Islet of Langerhans (tissue), 1 donor: ENCODE measurements at regions not wholly inside any gene's neighbourhood (a gene's known extent, or its start where the extent isn't known, plus 50 kb on each side); places are given as distances from the start of the nearest gene placed in this dataset.
"Not testable (repeated sequence)": the region's sequence is repeated elsewhere in the genome, so short reads cannot be mapped to it uniquely, and the experiment has no call there.

ENCODE experiments used
- FAIRE-seq: peaks from one replicate; lab custom pipeline; 2011; peaks lifted over from hg19 to GRCh38; lab: Jason Lieb, UNC

DNA sequence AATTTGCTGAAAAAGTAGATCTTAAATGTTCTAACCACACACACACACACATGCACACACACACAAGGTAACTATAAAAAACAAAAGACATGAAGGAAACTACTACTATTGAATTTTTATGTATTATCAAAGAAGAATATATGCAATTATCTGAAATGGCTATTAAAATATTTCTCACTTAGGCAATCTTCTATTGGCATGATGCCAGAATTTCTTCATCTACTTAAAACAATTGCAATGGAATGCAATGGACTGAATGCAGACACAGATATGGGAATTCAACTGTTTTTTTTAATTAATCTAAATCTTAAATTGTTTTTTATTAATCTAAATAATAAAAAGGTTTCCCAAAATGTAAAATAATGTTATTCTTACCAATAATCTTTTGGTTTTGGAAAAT, 152.6 kb upstream of the SMLR1 start:
- FAIRE-seq, result no peak

DNA sequence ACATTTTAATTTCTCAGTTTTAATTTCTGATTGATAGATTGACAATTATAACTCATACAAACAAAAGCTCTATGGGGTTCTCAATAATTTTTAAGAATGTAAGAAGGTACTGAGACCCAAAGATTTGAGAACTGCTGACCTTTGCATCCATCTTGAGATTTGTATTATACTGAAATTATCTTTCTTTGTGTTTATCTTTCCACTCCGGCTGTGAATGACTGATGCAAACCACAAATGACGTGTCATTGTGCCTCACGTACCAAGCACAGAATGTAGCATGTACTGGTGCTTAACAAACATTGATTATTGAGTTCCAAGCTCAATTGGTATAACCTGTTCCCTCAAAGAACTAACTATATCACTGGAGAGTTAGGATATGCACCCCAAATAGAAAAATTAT, 152.1 kb upstream of the SMLR1 start:
- peak; percentile 83 for FAIRE-seq

DNA sequence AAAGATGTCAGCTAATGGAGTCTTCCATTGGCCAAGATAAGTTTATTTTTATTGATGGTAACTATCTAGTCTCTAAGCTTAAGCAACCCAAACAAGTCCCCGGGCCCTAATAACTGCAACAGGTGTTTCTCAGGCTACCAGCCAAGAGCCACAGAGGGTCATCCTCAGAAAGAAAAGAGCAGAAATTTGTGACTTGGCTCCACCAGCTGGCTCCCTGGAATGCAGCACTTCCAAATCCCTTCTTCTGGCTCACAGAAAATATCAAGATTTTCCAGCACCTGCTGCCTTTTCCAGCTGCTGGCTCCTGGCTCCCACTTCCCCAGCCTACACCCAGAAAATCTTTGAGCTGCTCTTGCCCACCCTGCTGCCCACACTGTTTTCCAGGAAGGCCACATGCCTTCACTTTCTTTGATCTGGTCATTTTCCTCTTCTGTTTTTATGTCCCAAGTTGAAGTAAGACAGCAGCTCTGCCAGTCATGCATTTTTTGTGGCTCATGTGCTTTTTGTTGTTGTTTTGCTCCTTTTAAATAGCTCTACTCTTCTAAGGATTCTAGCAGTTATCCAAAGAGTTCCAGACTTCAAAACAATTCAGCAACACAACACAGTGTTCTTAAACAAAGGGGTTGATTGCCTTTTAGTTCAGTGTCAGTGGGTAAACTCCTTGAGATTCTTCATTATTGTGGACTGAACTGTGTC, 151.0 kb upstream of the SMLR1 start:
- no peak for FAIRE-seq

DNA sequence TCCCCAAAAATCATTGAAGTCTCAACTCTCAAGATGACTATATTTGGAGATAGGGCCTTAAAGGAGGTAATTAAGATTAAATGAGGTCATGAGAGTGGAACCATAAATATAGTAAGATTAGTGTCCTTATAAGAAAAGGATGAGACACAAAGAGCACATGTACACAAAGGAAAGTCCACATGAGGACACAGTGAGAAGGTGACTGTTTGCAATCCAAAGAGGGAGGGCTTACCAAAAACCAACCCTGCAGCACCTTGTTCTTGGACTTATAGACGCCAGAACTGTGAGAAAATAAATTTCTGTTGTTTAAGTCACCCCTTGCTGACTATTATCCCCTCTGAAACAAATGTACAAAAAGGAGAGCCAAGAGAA, 150.4 kb upstream of the SMLR1 start:
- no peak for FAIRE-seq

DNA sequence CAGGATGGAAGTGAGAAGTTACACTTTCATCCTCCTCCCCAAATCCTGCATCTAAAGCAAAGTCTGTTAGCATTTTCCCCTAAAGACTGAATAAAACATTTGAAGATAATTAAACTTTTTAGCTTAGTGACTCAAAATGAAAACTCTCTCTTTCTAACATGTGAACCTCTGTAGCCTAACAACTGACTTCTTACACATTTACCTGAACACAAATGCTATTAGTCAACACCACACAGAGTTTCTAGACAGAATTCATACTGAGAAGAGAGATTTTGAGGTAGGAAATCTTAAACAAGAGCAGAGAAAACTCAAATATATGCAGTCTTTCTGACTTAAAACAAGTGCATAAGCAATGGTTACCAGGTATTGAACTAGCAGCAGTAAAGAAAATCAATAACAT, 149.9 kb upstream of the SMLR1 start:
- no peak for FAIRE-seq

DNA sequence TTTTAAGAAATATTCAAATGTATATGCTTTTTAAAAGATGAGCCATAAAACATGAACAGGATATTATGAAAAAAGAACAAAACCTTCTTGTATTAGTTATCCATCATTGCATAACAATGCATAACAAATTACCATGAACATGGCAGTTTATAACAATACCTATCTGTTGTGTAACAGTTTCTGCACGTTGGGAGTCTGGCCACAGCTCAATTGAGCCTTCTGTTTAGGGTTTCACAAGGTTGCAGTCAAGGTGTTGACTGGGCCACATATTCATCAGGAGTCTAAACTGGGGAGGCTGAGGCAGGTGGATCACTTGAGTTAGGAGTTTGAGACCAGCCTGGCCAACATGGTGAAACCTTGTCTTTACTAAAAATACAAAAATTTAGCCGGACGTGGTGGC, 149.4 kb upstream of the SMLR1 start:
- FAIRE-seq, result no peak

DNA sequence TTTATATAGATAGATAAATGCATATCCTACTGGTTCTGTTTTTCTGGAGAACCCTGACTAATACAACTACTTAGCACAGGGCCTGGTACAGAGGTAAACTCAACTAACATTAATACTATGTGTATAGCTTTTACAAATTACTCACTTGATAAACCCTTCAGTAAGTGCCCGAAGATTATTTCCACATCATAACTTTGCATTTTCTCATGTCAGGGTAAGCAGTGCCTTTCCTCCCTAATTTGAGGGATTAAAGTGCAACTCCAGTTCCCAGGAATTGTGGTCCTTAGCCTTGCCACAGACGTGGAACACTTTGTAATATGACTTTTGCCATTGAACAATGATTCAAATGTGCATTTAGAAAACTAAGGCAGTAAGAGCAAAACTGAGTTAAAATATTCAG, 147.5 kb upstream of the SMLR1 start:
- FAIRE-seq, result no peak

DNA sequence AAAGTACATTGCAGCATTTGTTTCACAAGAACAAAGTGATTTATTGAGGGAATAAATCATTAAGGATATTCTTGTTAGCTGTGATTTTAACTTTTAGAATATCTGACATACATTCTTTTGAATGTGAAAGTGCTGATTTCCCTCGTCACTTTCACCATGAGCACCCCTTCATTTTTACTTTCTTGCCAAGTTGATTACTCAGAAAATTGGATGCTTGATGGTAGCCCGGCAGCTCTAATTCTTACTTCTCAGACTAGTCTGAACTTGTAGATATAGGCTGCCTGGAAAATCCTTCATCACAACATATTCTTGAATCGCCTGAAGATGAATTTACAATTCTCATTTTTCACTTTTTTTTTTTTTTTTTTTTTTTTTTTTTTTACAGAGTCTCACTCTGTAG, 147.1 kb upstream of the SMLR1 start:
- peak; percentile 72 for FAIRE-seq

DNA sequence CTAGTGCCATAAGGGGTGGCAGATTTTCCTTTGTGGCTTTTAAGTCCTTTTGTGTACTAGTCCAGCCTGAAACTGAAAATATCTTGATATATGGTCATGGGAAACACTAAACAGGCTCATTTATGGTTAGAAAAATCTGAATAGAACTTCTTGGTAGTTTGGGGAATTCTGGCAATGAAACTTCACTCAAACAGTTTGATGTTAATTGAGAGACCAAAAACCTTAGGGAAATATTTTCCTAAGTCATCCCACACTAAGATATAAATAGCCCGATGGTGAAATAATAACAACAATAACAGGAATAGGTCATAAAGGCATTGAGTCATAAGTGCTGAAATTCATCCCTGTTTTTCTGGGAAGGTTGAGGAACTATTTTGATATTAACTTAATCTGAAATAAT, 146.2 kb upstream of the SMLR1 start:
- no peak for FAIRE-seq

DNA sequence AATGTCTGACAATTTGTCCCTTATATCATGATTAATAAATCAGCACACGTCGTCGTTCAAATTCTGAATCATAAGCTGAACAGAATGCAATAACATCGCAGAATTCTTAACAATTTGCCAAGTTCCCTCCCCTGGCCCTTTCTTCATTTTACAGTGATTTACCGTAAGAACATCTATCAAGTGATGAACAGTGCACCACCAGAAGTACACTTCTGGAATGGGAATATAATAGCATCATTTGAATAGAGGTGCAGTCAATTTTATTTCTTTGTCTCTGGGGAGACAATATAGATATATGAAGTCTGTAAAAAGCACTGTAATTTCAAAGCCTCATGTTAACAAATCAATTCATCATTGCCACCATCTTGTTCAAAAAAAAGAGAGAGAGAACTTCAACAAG, 145.1 kb upstream of the SMLR1 start:
- FAIRE-seq, result no peak

DNA sequence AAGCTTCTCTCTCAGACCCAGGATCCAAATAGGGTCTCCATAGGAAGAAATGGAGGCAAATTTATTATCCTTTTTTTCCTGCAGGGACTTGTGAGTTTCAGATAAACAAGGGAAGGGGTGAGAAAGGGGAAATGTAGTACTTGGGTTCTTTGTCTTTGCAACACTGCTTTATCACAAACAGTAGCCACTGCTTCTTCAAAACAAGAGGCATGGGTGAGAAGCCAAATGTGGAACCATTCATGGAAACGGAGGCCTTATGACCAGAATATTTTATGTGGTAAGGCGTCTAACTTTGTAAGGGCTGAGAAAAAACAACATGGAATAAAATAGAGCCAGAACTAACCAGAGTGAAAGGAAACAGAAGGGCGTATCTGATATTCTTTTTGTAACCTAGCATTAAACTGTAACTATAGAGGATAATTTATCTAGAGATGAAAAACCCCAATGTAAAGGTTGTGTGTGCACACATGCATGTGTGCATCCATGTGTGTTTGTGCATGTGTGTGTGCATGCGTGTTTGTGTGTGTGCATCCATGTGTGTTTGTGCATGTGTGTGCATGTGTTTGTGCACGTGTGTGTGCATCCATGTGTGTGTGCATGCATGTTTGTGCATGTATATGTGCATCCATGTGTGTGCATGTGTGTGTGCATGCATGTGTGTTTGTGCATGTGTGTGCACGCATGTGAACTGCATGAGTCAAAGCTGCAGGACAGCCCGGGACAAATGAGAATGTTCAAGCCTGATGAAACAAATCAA, 143.3 kb upstream of the SMLR1 start:
- no peak for FAIRE-seq

DNA sequence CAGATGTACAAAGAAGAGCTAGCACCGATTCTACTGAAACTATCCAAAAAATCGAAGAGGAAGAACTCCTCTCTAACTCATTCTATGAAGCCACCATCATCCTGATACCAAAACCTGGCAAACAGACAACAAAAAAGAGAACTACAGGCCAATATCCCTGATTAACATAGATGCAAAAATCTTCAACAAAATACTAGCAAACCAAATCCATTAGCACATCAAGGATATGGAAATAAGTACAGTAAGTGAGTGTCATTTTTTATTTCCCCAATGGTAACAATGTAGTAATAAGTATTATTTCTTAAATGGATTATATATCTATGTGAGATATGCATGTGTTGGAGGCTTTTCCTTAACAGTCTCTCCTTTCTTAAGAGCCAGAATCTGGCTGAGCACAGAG, 134.5 kb upstream of the SMLR1 start:
- FAIRE-seq, result no peak

DNA sequence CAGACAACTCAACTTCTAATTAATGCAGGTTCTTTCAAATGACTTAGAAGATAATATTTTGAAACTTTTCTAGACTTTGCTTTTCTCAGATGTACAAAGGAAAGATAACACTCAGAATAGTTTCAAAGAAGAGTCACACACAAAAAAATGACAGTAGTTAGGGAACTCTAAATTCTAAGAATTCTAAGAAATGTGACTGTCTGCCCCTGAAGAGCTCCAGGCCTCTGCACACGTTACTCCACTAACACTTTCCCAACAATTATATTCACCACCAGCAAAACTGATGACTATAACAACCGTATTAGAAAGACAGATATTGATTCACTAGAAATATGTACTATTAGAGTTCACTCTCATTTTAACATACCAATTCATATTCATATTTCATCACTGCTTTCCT, 133.3 kb upstream of the SMLR1 start:
- no peak for FAIRE-seq

DNA sequence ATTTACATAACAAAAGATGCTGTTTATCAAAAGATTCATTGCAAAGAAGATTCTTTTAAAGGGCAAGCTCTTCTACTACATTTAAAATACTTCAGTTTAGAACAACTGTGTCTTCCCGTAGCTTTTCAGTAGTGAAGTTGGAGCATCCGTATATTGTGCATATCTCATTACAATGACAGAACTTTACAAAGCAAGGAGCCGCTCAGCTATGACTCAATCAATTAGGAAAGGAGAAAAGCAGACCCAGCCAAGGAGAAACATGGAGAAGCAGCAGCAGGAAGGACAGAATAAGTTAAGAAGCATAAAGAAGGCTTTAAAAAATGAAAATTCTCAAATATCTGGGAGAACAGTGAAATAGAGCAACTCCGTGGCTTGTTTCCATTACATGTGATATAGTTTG, 132.6 kb upstream of the SMLR1 start:
- FAIRE-seq, result no peak

DNA sequence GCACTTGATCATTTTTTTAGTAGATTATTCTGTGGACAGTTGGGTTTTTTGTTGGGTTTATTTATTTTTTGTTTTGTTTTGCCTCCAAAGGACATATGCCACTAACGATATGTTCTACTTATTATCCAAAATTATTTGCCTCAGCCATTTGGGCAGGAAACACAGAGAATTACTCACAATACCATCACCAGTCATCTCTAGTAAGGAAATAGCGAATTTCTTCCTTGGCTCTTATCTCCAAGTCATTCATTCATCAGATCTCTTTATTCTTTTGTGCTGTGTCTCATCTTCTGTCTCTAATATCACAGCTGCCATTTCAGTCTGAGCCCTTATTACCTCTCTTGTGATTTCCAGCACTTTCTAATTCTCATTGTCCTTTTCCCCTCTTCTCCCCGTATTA, 130.4 kb upstream of the SMLR1 start:
- FAIRE-seq, result no peak

DNA sequence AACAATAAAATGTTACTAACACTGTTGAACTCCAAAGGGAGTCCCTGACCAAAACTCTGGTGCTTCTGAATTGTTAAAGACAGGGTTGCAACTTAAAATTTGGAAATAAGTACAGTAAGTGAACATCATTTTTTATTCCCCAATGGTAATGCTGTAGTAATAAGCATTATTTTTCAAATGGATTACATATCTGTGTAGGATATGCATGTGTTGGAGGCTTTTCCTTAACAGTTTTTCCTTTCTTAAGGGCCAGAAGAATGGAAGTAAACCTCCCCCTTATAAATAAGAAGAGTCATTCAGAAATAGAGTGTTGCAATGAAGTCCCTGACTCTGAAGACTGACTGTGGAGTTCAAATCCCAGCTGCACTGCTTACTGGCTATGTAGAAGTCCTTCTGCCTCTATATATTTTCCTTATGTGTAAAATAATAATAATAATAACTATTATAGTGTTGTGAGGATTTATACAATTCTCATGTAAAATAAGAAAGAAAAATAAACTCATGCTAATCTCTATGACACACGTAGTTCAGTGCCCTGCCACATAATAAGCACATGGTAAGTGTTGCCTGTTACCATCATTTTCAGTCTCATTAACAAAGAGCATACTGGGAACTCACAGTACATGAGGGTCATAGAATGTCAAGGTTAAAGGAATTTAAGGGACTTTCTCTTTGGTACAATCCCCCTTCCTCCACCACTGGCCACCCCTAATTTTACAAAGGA, 129.8 kb upstream of the SMLR1 start:
- no peak for FAIRE-seq

DNA sequence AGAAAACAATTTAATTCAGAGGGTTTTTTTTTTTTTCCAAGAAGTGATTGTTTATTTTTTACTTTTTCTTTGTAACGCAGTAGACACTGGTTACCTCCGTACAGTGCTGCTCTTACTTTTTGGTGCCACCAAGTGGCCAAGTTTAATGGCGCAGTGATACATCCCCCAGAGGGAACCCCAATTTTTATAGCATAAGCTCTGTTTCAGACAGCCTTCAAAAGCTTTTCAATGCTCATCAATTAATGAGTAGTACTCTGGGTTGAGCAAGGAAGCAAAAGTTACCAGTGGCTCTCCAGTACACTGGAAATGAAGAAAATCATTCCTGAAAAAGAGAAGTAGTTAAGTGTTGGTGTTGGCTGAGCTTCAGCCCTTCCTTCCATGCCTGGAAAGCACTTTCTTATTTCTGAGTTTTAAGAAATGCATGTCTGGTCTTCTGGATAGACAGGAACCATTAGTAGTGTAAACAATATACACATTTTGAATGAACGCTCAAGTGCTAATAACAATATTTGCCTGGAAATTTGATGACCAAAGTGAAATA, 129.1 kb upstream of the SMLR1 start:
- peak; percentile 93 for FAIRE-seq

DNA sequence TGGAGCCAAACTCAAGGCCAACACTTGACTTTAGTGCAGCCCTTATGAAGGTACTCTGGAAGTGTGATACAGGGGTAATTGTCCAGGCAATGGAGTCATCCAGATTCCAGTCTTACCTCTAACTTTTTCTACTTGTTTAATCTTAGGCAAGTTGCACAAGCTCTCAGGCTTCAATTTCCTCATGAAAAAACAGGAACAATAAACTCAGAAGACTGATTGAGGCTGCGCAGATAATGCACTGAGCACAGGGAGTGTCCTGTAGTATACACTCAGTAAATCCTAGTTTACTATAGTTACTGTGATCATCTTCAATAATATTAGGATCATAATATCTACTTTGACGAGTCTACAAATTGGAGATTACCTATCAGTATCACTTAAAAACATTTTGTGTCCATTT, 127.5 kb upstream of the SMLR1 start:
- no peak for FAIRE-seq

DNA sequence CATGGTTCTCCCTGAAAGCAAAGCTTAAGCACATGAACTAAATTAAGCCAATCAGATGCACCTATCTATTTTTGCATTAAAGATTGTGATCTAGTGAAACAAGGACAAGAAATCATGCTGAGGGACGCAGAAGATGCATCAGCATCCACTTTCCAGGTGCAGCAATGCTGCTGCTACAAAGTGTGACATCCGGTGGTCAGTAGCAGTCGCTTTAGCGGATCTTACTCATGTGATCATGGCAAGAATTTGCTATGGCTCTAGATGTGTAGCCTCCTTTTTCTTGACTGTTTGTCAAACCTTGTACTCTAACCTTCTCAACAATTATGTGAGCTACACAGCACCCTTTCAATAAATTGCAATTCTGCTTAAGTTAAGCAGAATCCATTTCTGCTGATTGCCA, 126.8 kb upstream of the SMLR1 start:
- no peak for FAIRE-seq

DNA sequence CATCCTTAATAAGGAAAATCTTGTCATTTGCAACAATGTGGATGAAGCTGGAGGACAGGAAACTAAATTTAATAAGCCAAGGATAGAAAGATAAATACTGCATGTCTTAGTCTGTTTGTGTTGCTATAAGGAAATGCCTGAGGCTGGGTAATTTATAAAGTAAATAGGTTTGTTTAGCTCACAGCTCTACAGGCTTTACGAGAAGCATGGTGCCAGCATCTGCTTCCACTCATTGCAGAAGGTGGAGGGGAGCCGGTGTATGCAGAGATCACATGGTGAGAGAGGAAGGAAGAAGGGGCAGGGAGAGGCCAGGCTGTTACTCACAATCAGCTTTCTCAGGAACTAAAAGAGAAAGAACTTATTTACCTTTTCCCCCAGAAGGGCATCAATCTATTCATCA, 118.9 kb upstream of the SMLR1 start:
- no peak for FAIRE-seq

DNA sequence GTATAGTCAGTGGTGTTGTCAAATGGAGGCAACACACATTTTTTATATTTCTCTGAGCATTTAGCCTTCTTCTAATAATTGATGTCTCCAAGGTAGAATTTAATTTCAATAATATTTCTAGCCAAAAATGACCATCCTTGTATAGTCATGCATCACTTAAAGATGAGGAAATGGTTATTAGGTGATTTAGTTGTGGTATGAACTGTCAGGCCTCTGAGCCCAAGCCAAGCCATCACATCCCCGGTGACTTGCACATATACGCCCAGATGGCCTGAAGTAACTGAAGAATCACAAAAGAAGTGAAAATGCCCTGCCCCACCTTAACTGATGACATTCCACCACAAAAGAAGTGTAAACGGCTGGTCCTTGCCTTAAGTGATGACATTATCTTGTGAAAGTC, 115.6 kb upstream of the SMLR1 start:
- FAIRE-seq, result not testable (repeated sequence)

DNA sequence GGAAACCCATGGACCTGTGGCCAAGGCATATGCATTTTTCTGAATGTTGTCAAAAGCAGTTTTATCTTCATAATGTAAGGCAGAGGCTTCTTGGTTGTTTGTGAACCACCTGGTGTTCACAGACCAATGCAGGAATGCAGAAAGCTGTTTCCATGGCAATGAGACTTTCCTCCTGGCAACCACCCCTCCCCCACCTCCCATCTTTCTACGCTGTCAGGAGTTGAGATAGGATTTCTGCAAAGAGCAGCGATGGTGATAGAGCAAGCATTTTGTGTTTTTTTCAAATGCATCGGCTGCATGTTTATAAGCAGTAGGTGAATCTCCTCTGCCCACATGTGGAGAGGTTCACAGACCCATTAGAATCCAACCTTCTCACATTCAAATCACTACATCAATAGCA, 114.1 kb upstream of the SMLR1 start:
- no peak for FAIRE-seq

DNA sequence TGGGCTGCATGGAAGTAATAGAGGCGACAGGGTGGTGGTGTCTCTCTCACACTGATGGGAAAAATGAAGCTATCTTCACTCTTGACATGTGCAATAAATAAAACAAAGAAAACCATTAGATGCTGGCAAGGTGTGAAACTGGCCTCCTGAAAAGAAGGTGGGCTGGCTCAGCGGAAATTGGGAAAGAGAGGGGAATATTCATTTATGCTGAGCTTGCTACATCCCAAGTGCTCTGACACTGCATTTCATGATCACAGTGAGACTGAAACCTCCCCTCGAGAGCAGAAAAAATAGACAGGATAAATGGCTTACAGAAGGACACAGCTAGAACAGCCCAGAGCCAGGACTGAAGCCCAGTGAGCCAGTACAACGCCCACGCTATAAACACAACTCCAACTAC, 112.1 kb upstream of the SMLR1 start:
- no peak for FAIRE-seq
